AML-193 (cell line): ENCODE measurements at regions not wholly inside any gene's neighbourhood (a gene's known extent, or its start where the extent isn't known, plus 50 kb on each side); places are given as distances from the start of the nearest gene placed in this dataset.
"Not testable (repeated sequence)": the region's sequence is repeated elsewhere in the genome, so short reads cannot be mapped to it uniquely, and the experiment has no call there.

Experiments used
- DNase-seq, 2 experiments: peaks; one replicate each; lab custom pipeline; 2025; lab: John Stamatoyannopoulos, UW

GRCh38 chr3:18546632-18547031 lies 121.5 kb upstream of the SATB1 start:
- no peak for DNase-seq

- no peak for DNase-seq
Measured at GRCh38 chr3:18544146-18544545, 119.0 kb upstream of the SATB1 start.

GRCh38 chr3:18538463-18539230 lies 113.5 kb upstream of the SATB1 start:
- DNase-seq: no peak

GRCh38 chr3:18533039-18533438 lies 107.9 kb upstream of the SATB1 start:
- DNase-seq: no peak

GRCh38 chr3:18531662-18532061 lies 106.5 kb upstream of the SATB1 start:
- DNase-seq: no peak

- DNase-seq: no peak
Measured at GRCh38 chr3:18529631-18530030, 104.5 kb upstream of the SATB1 start.

GRCh38 chr3:18527691-18528090 lies 102.6 kb upstream of the SATB1 start:
- no peak for DNase-seq

- DNase-seq: no peak
Measured at GRCh38 chr3:18526667-18527066, 101.5 kb upstream of the SATB1 start.

- not testable (repeated sequence) for DNase-seq
Measured at GRCh38 chr3:18516170-18516569, 91.0 kb upstream of the SATB1 start.

- no peak for DNase-seq
Measured at GRCh38 chr3:18513091-18513490, 88.0 kb upstream of the SATB1 start.

- DNase-seq: peak in 1 of 2 experiments; percentile 1
Measured at GRCh38 chr3:18512007-18512406, 86.9 kb upstream of the SATB1 start.

- DNase-seq: no peak
Measured at GRCh38 chr3:18510947-18511346, 85.8 kb upstream of the SATB1 start.

- DNase-seq: no peak
Measured at GRCh38 chr3:18507333-18507732, 82.2 kb upstream of the SATB1 start.

GRCh38 chr3:18505056-18505455 lies 79.9 kb upstream of the SATB1 start:
- DNase-seq: no peak

GRCh38 chr3:18501679-18502343 lies 76.7 kb upstream of the SATB1 start:
- no peak for DNase-seq

- no peak for DNase-seq
Measured at GRCh38 chr3:18500322-18500721, 75.2 kb upstream of the SATB1 start.

- DNase-seq: no peak
Measured at GRCh38 chr3:18499301-18499700, 74.2 kb upstream of the SATB1 start.

- no peak for DNase-seq
Measured at GRCh38 chr3:18494251-18494650, 69.1 kb upstream of the SATB1 start.

GRCh38 chr3:18489939-18490338 lies 64.8 kb upstream of the SATB1 start:
- no peak for DNase-seq

- DNase-seq: no peak
Measured at GRCh38 chr3:18483226-18483625, 58.1 kb upstream of the SATB1 start.

GRCh38 chr3:18481946-18482548 lies 56.9 kb upstream of the SATB1 start:
- DNase-seq: no peak

GRCh38 chr3:18477620-18478019 lies 52.5 kb upstream of the SATB1 start:
- DNase-seq: no peak
